CD4-positive, alpha-beta T cell (primary cell): ENCODE measurements at regions not wholly inside any gene's neighbourhood (a gene's known extent, or its start where the extent isn't known, plus 50 kb on each side); places are given as distances from the start of the nearest gene placed in this dataset.
"Not testable (repeated sequence)": the region's sequence is repeated elsewhere in the genome, so short reads cannot be mapped to it uniquely, and the experiment has no call there.

Experiments used
- ATAC-seq: fragments of 200-7000 bp; cut with Tn5 transposase; one replicate; pipeline ENCODE4 v1.10.0; 2022; ENCODE audit warnings: mild to moderate bottlenecking; ENCODE audit not compliant: poor library complexity
- CTCF ChIA-PET: fragments of 350-600 bp; sonication (Branson Sonifier 250); formaldehyde crosslinking; loops from one replicate; lab custom pipeline; 2021; ENCODE audit warnings: antibody characterized with exemption, inconsistent platforms; lab: Charles Lee
- POLR2A ChIA-PET: fragments of 350-600 bp; sonication (Branson Sonifier 250); formaldehyde crosslinking; loops from one replicate; lab custom pipeline; 2021; ENCODE audit warnings: antibody characterized with exemption, inconsistent platforms; lab: Charles Lee
- DNase-seq, 14 experiments: peaks; one replicate each; pipeline ENCODE4 v3.0.0-alpha.2; 2013 to 2020; ENCODE audit warnings: mixed read lengths in 2 of 14
- H3K27ac ChIP-seq, 2 donors: one replicate each; pipeline versions ENCODE4 v1.5.1 to v1.7.0; 2013; ENCODE audit warnings: low read length in 2 of 2, low read depth in 1 of 2, mild to moderate bottlenecking in 1 of 2
- H3K27me3 ChIP-seq, 2 experiments: 1 replicate in 1 of 2; 2 replicates in 1 of 2; pipeline versions ENCODE4 v1.6.1 to v1.7.0; 2013; ENCODE audit warnings: low read length in 2 of 2, control low read depth in 1 of 2, mild to moderate bottlenecking in 1 of 2, moderate library complexity in 1 of 2; ENCODE audit not compliant: insufficient read depth in 2 of 2, control insufficient read depth in 1 of 2
- H3K36me3 ChIP-seq: one replicate; pipeline ENCODE4 v1.6.1; 2013; ENCODE audit warnings: low read length, control low read depth; ENCODE audit not compliant: insufficient read depth
- H3K4me1 ChIP-seq: one replicate; pipeline ENCODE4 v1.6.1; 2013; ENCODE audit warnings: low read length, control low read depth; ENCODE audit not compliant: insufficient read depth
- H3K4me3 ChIP-seq: one replicate; pipeline ENCODE4 v1.5.1; 2013; ENCODE audit warnings: mild to moderate bottlenecking, low read length, moderate library complexity
- H3K9me3 ChIP-seq, 2 experiments: 1 replicate in 1 of 2; 2 replicates in 1 of 2; pipeline versions ENCODE4 v1.6.1 to v1.7.0; 2013; ENCODE audit warnings: low read length in 2 of 2, mild to moderate bottlenecking in 2 of 2, control low read depth in 1 of 2, moderate library complexity in 1 of 2; ENCODE audit not compliant: control insufficient read depth in 1 of 2, insufficient read depth in 1 of 2
- H3K27ac Mint-ChIP-seq: one replicate; pipeline ENCODE4 v1.8.0; 2020; ENCODE audit warnings: mixed read lengths
- H3K27me3 Mint-ChIP-seq: one replicate; pipeline ENCODE4 v1.8.0; 2021; ENCODE audit warnings: mixed read lengths
- H3K36me3 Mint-ChIP-seq: one replicate; pipeline ENCODE4 v1.8.0; 2021; ENCODE audit warnings: low read depth, mixed read lengths
- H3K4me1 Mint-ChIP-seq: one replicate; pipeline ENCODE4 v1.8.0; 2021; ENCODE audit warnings: low read depth, mixed read lengths
- H3K4me3 Mint-ChIP-seq: one replicate; pipeline ENCODE4 v1.8.0; 2020; ENCODE audit warnings: mild to moderate bottlenecking, mixed read lengths
- H3K9me3 Mint-ChIP-seq: one replicate; pipeline ENCODE4 v1.8.0; 2020; ENCODE audit warnings: mixed read lengths
- intact Hi-C, 2 experiments: fragments of 100-400 bp; cut with DNase I in 1 of 2; cut with micrococcal nuclease in 1 of 2; formaldehyde crosslinking; loops; one replicate each; pipeline versions ENCODE4 v1.15.1 to v1.9.0; 2023 to 2025; cut with DNase I, micrococcal nuclease
- TF ChIP-seq, protein P1 (sequence below): fragments of 200-600 bp; IDR thresholded peaks from one replicate; pipeline ENCODE4 v1.8.0; 2022; ENCODE audit warnings: antibody characterized with exemption, mild to moderate bottlenecking

DNA sequence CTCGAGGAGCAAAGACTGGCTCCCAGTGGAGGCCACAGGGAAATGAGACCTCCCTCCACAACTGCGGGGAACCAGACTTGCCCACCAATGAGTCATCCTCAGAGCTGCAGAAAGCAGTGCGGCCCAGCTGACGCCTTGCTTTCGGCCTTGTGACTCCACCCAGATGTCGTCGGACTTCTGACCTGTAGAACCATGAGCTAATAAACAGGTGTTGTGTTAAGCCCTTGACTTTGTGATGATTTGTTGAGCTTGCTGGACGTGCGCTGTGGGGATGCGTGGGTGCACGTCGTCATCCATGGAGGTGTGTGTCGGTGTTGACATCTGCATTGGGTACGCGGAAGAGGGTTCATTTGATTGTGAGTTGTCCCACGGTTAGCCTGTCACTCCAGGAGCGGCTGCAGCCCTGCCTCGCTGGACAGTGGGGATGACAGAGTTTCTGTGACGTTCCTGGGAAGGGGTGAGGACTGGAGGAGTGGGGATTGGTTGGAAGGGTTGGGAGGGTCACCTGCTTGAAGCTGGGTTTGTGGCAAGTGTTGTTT lies 154.1 kb downstream of the SH3BP4 start:
- no peaks in the 10 kb centered on the region for H3K36me3 ChIP-seq
- DNase-seq (no peak), ATAC-seq (no peak)
- H3K27me3 ChIP-seq, result peaks cover 0 to 2% of the 10 kb centered on the region in 2 experiments
- no peaks in the 10 kb centered on the region for H3K4me1 ChIP-seq
- intact Hi-C loops, result loop anchor here in 1 of 2 experiments (2.0 kb wide), 1 partner anchor 555 kb away; no protein-coding TSS in a partner anchor
- ChIA-PET POLR2A (no interaction called here), CTCF (no interaction called here)
- H3K36me3 Mint-ChIP-seq, result no peaks in the 10 kb centered on the region
- H3K27ac ChIP-seq, result no peak overlapping the region
- H3K27ac Mint-ChIP-seq, result no peak overlapping the region
- H3K9me3 Mint-ChIP-seq, result no peaks in the 10 kb centered on the region
- no peak overlapping the region for H3K4me3 ChIP-seq
- H3K27me3 Mint-ChIP-seq, result peaks cover 13% of the 10 kb centered on the region
- H3K4me1 Mint-ChIP-seq, result no peaks in the 10 kb centered on the region
- TF ChIP-seq, protein P1, sequence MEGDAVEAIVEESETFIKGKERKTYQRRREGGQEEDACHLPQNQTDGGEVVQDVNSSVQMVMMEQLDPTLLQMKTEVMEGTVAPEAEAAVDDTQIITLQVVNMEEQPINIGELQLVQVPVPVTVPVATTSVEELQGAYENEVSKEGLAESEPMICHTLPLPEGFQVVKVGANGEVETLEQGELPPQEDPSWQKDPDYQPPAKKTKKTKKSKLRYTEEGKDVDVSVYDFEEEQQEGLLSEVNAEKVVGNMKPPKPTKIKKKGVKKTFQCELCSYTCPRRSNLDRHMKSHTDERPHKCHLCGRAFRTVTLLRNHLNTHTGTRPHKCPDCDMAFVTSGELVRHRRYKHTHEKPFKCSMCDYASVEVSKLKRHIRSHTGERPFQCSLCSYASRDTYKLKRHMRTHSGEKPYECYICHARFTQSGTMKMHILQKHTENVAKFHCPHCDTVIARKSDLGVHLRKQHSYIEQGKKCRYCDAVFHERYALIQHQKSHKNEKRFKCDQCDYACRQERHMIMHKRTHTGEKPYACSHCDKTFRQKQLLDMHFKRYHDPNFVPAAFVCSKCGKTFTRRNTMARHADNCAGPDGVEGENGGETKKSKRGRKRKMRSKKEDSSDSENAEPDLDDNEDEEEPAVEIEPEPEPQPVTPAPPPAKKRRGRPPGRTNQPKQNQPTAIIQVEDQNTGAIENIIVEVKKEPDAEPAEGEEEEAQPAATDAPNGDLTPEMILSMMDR, result no peak
- H3K4me3 Mint-ChIP-seq, result no peak overlapping the region
- no peaks in the 10 kb centered on the region for H3K9me3 ChIP-seq

DNA sequence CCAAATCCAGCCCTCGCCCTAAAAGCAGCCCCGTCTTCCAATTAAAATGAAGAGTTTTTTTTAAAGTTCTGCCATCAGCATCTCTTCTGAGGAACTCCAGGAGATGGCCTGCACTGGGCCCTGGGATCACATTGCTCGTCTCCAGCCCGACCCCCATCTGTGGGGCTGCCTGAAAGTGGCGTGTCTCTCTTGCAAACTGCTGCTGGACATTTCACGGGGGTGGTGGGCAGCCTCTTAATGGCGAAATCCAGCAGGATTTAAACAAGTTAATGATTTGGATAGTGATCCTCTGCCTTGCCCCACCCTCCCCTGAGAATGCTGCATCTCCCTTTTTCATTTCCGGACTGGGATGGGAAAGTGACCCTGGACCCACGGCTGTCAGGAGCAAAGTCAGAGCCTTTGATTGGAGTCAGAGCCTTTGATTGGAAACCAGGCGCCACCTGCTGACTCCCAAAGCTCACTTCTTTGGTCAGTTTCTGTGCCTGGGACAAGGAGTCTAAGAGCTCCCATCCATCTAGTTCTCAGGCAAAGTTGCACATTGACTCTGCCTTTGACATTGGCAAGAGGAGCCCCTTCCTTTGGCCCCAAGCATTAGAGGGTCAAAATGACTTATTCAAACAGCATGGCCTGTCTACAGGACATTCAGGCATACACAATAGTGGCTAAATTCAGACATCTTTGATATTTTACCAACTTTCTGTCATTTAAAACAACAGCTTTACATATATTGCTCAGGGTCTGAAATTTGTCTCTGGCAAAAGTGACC lies 155.2 kb downstream of the SH3BP4 start:
- TF ChIP-seq, protein P1, result no peak
- Mint-ChIP-seq H3K4me1 (no peaks in the 10 kb centered on the region), H3K9me3 (no peaks in the 10 kb centered on the region), H3K4me3 (no peak overlapping the region), H3K27ac (no peak overlapping the region), H3K36me3 (no peaks in the 10 kb centered on the region), H3K27me3 (peaks cover 13% of the 10 kb centered on the region)
- Histone ChIP-seq H3K27ac (no peak overlapping the region), H3K36me3 (no peaks in the 10 kb centered on the region), H3K27me3 (peaks cover 0 to 2% of the 10 kb centered on the region in 2 experiments), H3K4me3 (no peak overlapping the region), H3K9me3 (no peaks in the 10 kb centered on the region), H3K4me1 (no peaks in the 10 kb centered on the region)
- ChIA-PET POLR2A (no interaction called here), CTCF (no interaction called here)
- ATAC-seq, result no peak
- intact Hi-C loops, result loop anchor here in 1 of 2 experiments (2.0 kb wide), 1 partner anchor 556 kb away; no protein-coding TSS in a partner anchor
- peak in 4 of 14 experiments; percentile 11 to 29 (median 20) for DNase-seq

DNA sequence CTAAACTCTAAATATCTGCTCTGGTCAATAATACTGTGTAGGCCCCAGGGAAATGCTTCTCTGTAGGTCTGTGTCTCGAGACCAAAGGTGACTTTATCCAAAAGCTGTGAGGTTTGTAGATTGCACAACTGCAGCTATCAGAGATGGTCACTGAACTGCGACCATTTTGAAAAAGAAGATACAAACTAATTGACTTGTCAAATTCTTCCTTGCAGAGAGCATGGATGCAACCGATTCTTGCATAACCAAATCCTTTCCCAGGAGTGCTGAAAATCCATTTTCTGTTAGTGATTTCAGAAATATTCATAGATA lies 155.8 kb downstream of the SH3BP4 start:
- no peaks in the 10 kb centered on the region for H3K9me3 ChIP-seq
- H3K36me3 ChIP-seq, result no peaks in the 10 kb centered on the region
- peaks cover 13% of the 10 kb centered on the region for H3K27me3 Mint-ChIP-seq
- CTCF ChIA-PET, result no interaction called here
- no peak overlapping the region for H3K27ac Mint-ChIP-seq
- DNase-seq (no peak), ATAC-seq (no peak)
- no peaks in the 10 kb centered on the region for H3K4me1 ChIP-seq
- no peaks in the 10 kb centered on the region for H3K36me3 Mint-ChIP-seq
- H3K4me1 Mint-ChIP-seq, result no peaks in the 10 kb centered on the region
- H3K9me3 Mint-ChIP-seq, result no peaks in the 10 kb centered on the region
- no peak overlapping the region for H3K27ac ChIP-seq
- TF ChIP-seq, protein P1, result no peak
- H3K27me3 ChIP-seq, result peaks cover 0 to 2% of the 10 kb centered on the region in 2 experiments
- H3K4me3 Mint-ChIP-seq, result no peak overlapping the region
- intact Hi-C loops, result loop anchor here in 1 of 2 experiments (2.0 kb wide), 1 partner anchor 557 kb away; no protein-coding TSS in a partner anchor
- POLR2A ChIA-PET, result no interaction called here
- H3K4me3 ChIP-seq, result no peak overlapping the region

DNA sequence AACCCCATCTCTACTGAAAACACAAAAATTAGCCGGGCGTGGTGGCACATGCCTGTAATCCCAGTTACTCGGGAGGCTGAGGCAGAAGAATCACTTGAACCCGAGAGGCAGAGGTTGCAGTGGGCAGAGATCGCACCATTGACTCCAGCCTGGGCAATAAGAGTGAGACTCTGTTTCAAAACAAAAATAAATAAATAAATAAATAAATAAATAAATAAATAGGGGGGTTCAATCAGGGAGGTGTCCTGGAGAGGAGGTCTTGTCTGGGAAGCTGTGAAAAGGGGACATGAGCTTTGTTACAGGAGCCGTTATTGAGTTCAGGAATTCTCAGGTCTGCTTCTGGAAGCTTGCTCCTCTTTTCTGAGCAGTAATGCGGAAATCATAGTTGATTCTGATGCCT lies 157.7 kb downstream of the SH3BP4 start:
- H3K9me3 Mint-ChIP-seq, DNase-seq, POLR2A ChIA-PET: not testable (repeated sequence)

More for the DNA sequence above, 157.7 kb downstream of the SH3BP4 start:
- H3K27me3 Mint-ChIP-seq, result peaks cover 22% of the 10 kb centered on the region
- H3K27ac Mint-ChIP-seq, H3K4me1 Mint-ChIP-seq, ATAC-seq, H3K9me3 ChIP-seq, H3K27ac ChIP-seq, H3K36me3 ChIP-seq, CTCF ChIA-PET, H3K4me3 Mint-ChIP-seq, H3K4me3 ChIP-seq, H3K4me1 ChIP-seq, H3K27me3 ChIP-seq, intact Hi-C loops, H3K36me3 Mint-ChIP-seq: not testable (repeated sequence)
